22Rv1 (cell line): ENCODE measurements at regions not wholly inside any gene's neighbourhood (a gene's known extent, or its start where the extent isn't known, plus 50 kb on each side); places are given as distances from the start of the nearest gene placed in this dataset.

Source experiments
- CTCF ChIP-seq: fragments of 450-650 bp; IDR thresholded peaks from 2 replicates; pipeline ENCODE4 v1.5.1; 2017; ENCODE audit warnings: mild to moderate bottlenecking
- ZFX ChIP-seq: fragments of 450-650 bp; IDR thresholded peaks from 2 replicates; pipeline ENCODE4 v1.6.1; 2017; ENCODE audit warnings: antibody characterized with exemption, borderline replicate concordance

GRCh38 chr2:100676346-100676745, 113.6 kb downstream of the PDCL3 start:
- no peak for TF ChIP-seq CTCF
- no peak for TF ChIP-seq ZFX
